Astrocyte of the cerebellum (primary cell): ENCODE measurements at regions not wholly inside any gene's neighbourhood (a gene's known extent, or its start where the extent isn't known, plus 50 kb on each side); places are given as distances from the start of the nearest gene placed in this dataset.

Source experiments
- DNase-seq: peaks from one replicate; pipeline ENCODE4 v3.0.0-alpha.2; 2011; ENCODE audit warnings: low read depth
- H3K4me3 ChIP-seq: 2 replicates; pipeline ENCODE4 v1.5.1; 2011; ENCODE audit warnings: mild to moderate bottlenecking, low read depth, low read length, moderate library complexity
- in situ Hi-C: cut with HindIII; loops from 2 replicates; pipeline ENCODE4 v1.10.0; 2017; ENCODE audit warnings: low sequenced_read_pairs
- TF ChIP-seq, protein P1 (sequence below): IDR thresholded peaks from 2 replicates; pipeline ENCODE4 v1.5.1; 2012; ENCODE audit warnings: low read length, low read depth, moderate library complexity, mild to moderate bottlenecking; ENCODE audit errors: missing control alignments

DNA sequence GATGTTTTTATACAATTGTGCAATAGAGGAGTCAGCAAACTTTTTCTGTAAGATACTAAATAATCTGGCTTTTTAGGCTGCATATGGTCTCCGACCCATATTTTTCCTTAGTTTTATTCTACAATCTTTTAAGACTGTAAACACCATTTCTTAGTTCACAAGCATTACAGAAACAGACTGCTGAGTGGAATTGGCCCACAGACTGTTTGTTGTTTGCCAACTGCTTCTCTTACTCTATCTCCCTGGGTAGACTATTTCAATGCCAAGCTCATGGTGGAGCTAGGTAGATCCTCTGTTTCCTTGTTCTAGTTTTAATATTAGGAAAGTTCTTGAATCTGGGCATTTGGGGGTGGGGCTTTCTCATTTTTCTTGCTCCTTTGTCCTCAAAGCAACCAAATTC lies 857.6 kb downstream of the TLE1 start:
- no peak for DNase-seq
- H3K4me3 ChIP-seq, result no peak overlapping the region
- in situ Hi-C loops, result no loop called here
- TF ChIP-seq, protein P1, sequence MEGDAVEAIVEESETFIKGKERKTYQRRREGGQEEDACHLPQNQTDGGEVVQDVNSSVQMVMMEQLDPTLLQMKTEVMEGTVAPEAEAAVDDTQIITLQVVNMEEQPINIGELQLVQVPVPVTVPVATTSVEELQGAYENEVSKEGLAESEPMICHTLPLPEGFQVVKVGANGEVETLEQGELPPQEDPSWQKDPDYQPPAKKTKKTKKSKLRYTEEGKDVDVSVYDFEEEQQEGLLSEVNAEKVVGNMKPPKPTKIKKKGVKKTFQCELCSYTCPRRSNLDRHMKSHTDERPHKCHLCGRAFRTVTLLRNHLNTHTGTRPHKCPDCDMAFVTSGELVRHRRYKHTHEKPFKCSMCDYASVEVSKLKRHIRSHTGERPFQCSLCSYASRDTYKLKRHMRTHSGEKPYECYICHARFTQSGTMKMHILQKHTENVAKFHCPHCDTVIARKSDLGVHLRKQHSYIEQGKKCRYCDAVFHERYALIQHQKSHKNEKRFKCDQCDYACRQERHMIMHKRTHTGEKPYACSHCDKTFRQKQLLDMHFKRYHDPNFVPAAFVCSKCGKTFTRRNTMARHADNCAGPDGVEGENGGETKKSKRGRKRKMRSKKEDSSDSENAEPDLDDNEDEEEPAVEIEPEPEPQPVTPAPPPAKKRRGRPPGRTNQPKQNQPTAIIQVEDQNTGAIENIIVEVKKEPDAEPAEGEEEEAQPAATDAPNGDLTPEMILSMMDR, result no peak

DNA sequence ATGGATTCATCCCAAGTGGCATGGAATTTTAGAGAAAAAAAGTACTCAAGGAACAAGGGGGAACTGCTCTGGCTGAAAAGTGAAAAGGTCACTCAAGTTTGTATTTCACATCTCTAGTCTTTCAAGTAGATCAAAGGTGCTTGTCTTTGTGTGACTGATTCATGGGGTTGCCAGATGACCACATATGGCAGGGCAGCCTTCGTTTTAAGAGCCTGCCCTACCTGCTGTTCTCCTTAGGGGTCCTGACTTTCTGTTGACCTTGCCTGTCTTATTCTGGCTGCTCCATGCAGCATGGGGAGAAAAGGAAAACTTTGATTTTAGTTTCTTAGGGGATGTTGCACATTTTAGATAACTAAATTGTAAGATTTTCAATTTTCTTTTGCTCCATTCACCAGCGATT lies 877.7 kb downstream of the TLE1 start:
- no peak overlapping the region for H3K4me3 ChIP-seq
- no peak for DNase-seq
- TF ChIP-seq, protein P1, result no peak
- in situ Hi-C loops, result no loop called here

DNA sequence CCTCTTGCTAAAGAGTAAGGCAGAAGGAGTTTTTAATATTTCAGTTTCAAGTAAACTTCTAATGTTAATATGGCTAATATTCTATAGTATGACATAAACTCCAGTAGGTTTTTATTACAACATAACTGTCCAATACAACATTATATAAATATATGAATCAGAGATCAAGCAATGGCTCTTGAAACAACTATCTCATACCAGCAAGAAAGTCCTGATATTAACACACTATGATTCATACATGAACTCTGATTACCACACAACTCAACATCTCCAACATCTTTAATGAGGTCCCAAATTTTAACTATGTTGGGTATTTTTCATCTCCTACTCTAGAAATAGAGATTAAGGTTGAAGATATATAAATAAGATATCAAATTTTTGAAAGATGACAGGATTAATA lies 878.3 kb downstream of the TLE1 start:
- in situ Hi-C loops, result no loop called here

DNA sequence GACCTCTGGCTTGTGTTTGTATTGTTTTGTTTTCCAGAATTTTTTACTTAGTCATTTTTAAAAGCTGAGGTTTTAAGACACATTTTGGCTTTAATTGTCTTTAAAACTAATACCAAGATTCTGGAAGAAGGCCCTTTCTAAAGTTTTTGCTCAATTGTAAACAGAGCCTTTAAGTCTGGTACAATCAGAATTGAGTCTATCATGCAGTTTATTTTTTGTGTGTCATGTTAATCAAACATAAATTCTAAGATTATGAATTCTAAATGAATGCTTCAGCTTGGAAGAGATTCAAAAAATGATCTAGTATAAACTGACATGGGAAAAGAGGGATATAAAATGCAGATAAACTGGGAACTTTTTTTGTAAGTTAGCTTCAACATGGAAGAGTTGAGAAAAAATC lies 882.7 kb downstream of the TLE1 start:
- in situ Hi-C loops, result no loop called here
- no peak overlapping the region for H3K4me3 ChIP-seq
- no peak for DNase-seq
- TF ChIP-seq, protein P1, result no peak

More for the DNA sequence above, 878.3 kb downstream of the TLE1 start:
- TF ChIP-seq, protein P1, result no peak
- H3K4me3 ChIP-seq, result no peak overlapping the region
- DNase-seq, result no peak

DNA sequence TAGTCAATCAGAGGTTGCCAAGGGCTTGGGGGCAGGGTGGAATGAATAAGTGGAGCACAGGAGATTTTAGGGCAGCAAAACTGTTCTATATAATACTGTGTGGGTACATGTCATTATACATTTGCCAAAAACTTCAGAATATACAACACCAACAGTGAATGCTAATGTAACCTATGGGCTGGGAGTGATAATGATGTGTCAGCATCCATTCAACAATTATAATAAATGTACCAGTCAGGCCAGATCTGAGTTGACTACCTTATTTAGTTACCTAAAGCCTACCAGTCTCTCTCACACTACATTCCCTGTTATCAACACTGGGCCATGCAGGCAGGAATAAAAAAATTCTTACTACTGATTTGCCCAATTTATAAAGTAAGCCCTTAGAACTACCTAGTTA lies 884.5 kb downstream of the TLE1 start:
- in situ Hi-C loops, result no loop called here
- TF ChIP-seq, protein P1, result no peak
- no peak overlapping the region for H3K4me3 ChIP-seq
- DNase-seq, result no peak

DNA sequence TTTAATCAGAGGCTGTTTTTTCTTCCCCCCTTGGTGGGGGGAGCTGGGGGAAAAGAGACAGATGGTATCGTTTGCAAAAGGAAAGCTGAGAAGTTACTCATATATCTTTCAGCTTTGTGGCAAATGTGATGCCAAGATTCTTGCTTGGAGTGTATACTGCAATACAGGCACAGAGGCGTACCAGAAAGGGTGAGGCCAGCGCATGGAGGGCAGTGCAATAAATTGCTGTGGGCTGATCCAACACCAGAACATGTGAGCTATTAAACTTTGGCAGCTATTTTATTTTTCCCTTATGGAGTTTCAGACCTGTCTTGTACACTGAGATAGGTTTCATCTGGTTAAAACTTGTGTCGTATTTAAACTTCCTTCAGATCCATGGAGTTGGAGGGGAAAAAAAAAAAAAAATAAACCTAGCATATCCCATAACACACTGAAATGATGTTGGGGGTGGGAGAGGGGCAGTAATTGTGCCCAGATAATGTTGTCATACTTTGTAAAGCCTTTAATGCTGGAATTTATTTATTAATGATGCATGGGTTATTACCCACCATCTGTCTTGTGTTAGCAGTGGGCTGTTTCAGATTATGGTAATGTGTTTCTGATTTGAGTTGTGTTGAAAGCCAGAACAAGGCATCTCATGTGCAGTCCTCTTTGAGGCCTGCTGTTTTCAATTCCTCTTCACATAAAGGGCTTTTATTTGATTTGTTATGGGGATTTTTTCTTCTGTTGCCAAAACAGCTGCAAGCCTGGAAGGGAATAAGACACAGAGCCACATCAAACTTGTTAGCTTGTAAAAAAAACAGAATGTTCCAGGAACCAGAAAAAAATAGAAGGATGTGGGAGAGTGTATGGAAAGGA lies 891.3 kb downstream of the TLE1 start:
- no peak overlapping the region for H3K4me3 ChIP-seq
- TF ChIP-seq, protein P1, result no peak
- DNase-seq, result peak; percentile 92
- in situ Hi-C loops, result loop anchor here (5.0 kb wide), 1 partner anchor 44 kb away; no protein-coding TSS in a partner anchor
